HCT116 (cell line): ENCODE measurements at regions not wholly inside any gene's neighbourhood (a gene's known extent, or its start where the extent isn't known, plus 50 kb on each side); places are given as distances from the start of the nearest gene placed in this dataset.

Experiments
- CBX3 ChIP-seq: IDR thresholded peaks from 2 replicates; pipeline ENCODE4 v1.6.1; 2012; ENCODE audit warnings: low read depth
- POLR2A ChIP-seq: IDR thresholded peaks from 2 replicates; pipeline ENCODE4 v1.7.0; 2011; ENCODE audit warnings: borderline replicate concordance; ENCODE audit not compliant: insufficient read depth, insufficient read length; ENCODE audit errors: extremely low read depth
- POLR2AphosphoS5 ChIP-seq: IDR thresholded peaks from 2 replicates; pipeline ENCODE4 v1.6.1; 2011; ENCODE audit warnings: mild to moderate bottlenecking, low read depth, low read length, moderate library complexity
- RAD21 ChIP-seq: IDR thresholded peaks from 2 replicates; pipeline ENCODE4 v1.6.1; 2012; ENCODE audit warnings: low read depth, mild to moderate bottlenecking
- SIN3A ChIP-seq: IDR thresholded peaks from 2 replicates; pipeline ENCODE4 v1.6.1; 2012; ENCODE audit warnings: low read depth
- ZNF274 ChIP-seq: fragments of 200-500 bp; sonication (Bioruptor generic); IDR thresholded peaks from 2 replicates; pipeline ENCODE4 v1.6.1; 2014; ENCODE audit warnings: mild to moderate bottlenecking, low read depth, low read length, inconsistent platforms
- TF ChIP-seq, protein P1 (sequence below), 3 experiments: fragments of 200-600 bp in 1 of 3; sonication (generic) in 1 of 3; IDR thresholded peaks in 2 of 3; conservative IDR thresholded peaks in 1 of 3; 2 replicates each; pipeline ENCODE4 v1.5.1; 2012 to 2017; ENCODE audit warnings: low read depth in 2 of 3, low read length in 2 of 3, antibody characterized with exemption in 1 of 3, borderline replicate concordance in 1 of 3, control low read depth in 1 of 3, mild to moderate bottlenecking in 1 of 3, mixed read lengths in 1 of 3, mixed run types in 1 of 3, moderate library complexity in 1 of 3; ENCODE audit not compliant: insufficient read depth in 1 of 3

DNA sequence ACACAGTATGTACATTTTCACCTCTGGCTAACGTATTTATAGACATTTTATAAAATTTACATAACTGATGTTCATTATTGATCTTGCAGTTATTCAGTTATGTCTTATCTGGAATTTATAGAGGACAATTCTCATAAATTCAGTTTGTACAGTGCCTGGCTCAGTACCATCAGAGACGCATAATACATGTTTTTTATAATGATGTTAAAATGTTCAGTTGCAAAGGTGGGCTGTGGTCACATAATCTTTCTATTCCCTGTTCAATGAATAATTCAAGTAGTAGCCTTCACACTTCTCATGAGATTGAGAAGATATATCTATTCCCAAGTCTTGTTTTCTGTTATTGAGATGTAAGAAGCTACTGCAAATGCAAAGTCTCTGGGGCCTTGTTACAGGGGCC, 393.1 kb upstream of the ARRDC3 start:
- TF ChIP-seq RAD21 (no peak), POLR2AphosphoS5 (no peak), POLR2A (no peak), ZNF274 (no peak), SIN3A (no peak), CBX3 (no peak)
- TF ChIP-seq, protein P1, sequence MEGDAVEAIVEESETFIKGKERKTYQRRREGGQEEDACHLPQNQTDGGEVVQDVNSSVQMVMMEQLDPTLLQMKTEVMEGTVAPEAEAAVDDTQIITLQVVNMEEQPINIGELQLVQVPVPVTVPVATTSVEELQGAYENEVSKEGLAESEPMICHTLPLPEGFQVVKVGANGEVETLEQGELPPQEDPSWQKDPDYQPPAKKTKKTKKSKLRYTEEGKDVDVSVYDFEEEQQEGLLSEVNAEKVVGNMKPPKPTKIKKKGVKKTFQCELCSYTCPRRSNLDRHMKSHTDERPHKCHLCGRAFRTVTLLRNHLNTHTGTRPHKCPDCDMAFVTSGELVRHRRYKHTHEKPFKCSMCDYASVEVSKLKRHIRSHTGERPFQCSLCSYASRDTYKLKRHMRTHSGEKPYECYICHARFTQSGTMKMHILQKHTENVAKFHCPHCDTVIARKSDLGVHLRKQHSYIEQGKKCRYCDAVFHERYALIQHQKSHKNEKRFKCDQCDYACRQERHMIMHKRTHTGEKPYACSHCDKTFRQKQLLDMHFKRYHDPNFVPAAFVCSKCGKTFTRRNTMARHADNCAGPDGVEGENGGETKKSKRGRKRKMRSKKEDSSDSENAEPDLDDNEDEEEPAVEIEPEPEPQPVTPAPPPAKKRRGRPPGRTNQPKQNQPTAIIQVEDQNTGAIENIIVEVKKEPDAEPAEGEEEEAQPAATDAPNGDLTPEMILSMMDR (IDR thresholded peaks at IDR 0.05 in 2 of 3, conservative IDR thresholded peaks at IDR 0.05 in 1 of 3; ENCODE audit: borderline replicate concordance in 1 of 3, insufficient read depth in 1 of 3, low read depth in 2 of 3, low read length in 2 of 3), result no peak
